HG03442 (cell line): ENCODE measurements at regions not wholly inside any gene's neighbourhood (a gene's known extent, or its start where the extent isn't known, plus 50 kb on each side); places are given as distances from the start of the nearest gene placed in this dataset.
"Not testable (repeated sequence)": the region's sequence is repeated elsewhere in the genome, so short reads cannot be mapped to it uniquely, and the experiment has no call there.

Source experiments
- ATAC-seq: cut with Tn5 transposase; IDR thresholded peaks from one replicate; pipeline ENCODE4 v1.9.1; 2021; ENCODE audit warnings: mild to moderate bottlenecking, moderate library complexity; ENCODE audit not compliant: unreplicated experiment

DNA sequence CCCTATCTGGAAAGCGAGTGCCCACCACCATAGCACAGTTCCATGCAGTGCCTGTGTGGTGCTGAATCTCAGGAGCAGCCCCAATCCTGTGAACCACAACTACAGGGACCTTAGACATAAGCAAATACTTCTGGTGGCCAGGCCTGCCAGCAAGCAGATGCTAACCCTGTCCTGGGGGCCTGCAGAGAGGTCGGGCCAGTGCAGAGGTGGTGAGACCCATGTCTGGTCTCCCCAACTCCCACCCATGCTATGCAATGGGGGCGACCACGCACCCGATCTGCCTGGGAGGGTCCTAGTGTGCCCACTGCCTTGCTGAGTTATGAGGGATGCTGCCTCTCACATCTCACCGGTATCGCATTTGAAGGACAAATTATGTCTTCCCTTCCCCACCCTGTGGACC, 151.6 kb upstream of the ZNF337 start:
- ATAC-seq = no peak

DNA sequence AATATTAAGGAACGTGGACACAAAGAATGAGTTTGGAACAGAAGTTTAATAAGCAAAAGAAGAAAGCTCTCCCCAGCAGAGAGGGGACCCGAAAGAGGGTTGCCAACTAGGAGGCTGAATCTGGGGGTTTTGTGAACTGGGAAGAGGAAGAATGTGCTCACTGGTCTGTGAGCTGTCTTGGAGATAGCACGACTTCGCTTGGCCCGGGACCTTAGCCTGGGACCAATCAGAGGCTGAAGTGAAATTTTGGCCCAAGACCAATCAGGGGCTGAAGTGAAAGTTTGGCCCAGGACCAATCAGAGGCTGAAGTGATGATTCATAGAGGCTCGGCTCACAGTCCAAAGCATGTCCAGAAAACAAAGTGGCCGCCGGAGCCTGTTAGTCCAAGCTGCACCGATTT, 148.0 kb upstream of the ZNF337 start:
- not testable (repeated sequence) for ATAC-seq

DNA sequence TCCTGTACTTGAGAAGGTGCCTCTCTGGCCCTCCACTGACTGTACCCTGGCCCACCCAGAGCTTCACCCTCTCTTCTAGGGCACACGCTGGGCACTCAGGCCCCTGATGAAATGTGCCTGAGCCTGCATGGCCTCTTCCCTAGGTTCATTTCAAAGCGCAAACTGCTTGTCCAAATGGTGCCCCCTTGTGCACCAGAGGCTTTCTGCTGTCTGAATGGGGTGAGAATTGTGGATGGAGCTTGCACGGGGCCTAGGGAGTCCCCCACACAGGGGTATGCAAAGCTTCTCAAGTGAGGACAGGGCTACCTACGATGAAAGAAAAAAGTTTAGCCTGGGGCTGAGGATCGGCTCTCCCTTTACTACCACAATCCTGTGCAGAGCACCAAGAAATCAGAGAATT, 116.9 kb upstream of the ZNF337 start:
- not testable (repeated sequence) for ATAC-seq

DNA sequence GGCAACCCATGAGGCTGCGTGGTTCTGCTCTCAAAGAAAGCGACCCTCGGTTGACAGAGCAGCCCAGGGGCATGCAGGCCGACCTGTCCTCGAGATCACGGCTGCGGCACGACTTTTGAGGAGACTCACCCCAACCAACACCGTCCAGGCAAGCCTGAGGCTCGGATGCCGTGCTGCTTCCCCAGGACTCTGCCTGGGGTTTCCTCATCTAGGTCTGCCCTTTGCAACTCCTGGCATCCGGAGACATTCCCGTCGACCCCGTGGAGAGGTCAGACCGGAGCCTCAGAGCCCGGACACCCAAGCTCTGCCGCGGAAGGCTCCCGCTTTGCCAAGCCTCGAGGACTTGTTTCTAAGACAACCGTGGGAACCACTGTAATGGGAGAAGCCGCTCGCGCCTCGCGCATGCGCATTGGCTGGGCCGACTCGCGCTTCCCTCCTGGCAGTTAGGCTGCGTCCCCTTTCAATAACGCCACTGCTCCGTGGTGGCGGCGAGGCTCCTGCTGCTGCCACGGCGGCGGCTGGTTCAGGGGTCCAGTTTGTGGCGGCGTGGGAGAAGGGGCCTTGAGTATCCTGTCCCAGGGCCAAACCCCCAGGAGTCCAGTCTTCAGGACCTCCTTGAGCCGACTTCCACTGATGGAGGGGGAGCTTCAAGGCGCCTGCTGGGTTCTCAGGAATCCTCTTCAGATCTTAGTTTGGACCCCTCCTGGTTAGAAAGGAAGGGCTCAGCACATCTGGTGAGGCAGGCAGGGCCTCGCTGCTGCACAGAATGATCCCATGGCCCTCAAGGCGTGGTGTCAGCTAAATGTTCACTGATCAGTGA, 101.7 kb upstream of the ZNF337 start:
- ATAC-seq = not testable (repeated sequence)

DNA sequence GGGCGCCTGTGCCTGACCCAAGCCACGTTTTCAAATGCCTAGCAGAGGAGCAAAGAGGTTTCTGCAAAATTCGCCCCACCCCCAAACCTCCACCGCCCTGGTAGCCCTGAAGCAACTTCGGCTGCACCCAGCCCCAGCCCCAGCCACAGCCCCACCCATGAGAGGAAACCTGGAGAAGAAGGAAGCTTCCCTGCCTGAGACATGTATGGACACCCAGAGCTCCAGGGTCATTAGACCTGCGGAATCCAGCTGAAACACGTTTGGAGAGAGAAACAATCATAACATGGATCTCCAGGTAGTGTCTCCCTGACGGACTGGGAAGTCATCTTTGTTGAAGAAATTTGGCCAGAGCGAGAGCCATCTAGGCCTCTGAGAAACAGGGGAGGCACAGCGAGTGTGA, 100.4 kb upstream of the ZNF337 start:
- not testable (repeated sequence) for ATAC-seq

DNA sequence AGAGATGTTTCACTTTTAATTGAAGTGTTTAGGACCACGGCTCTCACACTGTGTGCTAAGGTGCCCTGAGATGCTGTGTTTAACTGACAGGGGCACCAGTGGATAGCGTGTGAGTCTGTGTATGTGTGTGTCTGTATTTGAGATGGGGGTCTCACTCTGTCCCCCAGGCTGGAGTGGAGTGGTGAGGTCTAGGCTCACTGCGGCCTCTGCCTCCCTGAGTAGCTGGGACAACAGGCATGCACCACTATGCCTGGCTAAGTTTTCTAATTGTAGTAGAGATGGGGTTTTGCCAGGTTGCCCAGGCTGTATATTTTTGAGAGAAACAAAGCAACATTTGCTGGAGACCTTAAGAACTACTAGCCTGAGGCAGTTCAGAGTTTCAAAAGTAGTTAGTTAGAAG, 80.6 kb upstream of the ZNF337 start:
- not testable (repeated sequence) for ATAC-seq

DNA sequence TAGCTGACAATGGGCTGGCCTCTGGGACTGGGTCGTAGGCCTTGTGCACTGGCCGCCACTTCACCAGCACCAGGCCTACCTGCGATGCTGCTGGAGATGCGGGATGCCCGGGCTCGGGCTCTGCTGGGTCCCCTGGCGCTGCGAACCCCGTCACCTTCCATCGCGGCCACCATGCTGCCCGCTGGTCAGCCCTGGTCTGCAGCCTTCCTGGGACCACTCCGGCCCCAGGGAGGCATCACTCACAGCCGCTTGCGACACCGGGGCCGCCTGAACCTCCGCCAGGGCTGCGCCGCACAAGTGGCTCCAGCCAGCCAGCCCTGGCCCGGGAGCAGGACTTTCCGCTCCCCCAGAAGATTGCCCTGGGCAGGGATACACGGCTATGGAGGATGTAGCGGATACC, 78.1 kb upstream of the ZNF337 start:
- not testable (repeated sequence) for ATAC-seq

DNA sequence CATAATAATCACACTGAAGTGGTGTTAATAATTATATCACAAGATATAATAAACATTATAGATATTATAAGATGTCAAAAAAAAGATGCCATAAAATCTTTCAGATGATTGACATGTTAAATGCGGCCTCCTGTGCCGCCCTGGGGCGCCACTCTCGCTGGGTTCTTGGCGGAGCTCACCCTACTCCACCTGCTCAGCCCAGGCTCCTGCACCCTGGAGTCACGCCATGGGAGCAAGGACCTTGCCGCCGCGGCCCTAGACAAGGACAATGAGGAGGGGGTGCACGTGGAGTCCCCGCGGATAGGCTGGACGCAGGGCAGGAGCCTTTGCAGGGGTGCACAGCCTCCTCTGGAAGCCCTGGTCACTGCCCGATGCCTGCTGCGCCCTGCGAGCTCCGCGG, 77.5 kb upstream of the ZNF337 start:
- not testable (repeated sequence) for ATAC-seq

DNA sequence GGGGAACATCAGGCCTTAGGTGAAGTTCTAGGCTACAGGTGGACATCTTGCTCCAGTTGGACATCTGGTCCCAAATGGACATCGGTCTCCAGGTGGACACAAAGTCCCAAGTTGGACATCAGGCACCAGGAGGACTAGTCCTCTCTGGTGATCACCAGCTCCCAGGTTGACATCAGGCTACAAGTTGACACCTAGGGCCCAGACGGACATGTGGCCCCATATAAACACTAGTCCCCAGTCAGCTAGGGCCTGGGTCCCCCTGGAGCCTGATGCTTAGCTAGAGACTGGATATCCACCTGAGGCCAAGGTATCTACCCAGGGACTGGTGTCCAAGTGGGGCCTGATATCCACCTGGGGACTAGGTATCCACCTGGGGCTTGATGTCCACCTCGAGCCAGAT, 75.8 kb upstream of the ZNF337 start:
- ATAC-seq = not testable (repeated sequence)

DNA sequence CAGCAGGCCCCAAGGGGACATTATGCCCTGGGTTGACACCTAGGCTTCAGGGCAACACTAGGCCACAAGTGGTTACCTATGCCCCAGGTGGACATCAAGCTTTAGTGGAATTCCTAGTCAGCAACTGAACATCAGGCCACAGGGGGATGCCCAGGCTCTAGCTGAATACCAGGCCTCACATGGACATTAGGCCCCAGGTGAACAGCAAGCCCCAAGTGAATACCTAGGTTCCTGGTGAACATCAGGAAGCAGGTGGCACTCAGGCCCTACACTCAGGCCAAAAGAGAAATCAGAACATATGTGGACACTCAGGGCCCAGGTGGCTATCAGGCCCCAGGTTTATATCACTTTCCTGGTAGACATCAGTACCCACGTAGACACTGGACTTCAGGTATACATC, 75.2 kb upstream of the ZNF337 start:
- not testable (repeated sequence) for ATAC-seq

DNA sequence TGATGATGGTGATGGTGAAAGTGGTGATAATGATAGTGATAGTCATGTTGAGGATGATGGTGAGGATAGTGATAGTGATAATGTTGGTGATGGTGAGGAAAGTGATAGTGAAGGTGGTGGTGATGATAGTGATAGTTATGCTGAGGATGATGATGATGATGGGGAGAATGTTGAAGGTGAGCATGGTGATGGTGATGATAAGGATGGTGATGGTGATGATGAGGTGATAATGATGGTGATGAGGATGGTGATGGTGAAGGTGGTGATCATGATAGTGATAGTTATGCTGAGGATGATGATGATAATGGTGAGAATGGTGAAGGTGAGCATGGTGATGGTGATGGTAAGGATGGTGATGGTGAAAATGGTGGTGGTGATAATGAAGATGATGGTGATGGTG, 64.9 kb upstream of the ZNF337 start:
- no peak for ATAC-seq

DNA sequence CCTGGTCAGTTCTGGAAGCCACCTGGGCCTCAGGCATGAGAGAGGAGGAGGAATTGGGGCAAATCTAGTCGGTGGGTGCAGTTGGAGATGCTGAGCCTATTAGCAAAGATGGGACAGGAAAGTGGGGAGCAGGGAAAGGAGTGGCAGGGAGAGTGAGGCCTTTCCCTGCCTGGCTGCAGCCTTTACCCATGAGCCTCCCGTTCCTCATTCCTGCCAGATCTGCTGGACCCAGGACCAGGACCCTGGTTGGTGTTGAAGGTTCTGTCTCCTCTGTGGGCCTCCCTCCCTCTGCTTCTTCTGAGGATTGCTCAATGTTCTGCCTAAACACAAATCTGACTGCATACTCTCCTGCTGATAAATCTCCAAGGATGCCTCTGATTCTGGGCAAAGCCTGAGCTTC, 64.4 kb upstream of the ZNF337 start:
- ATAC-seq = not testable (repeated sequence)

DNA sequence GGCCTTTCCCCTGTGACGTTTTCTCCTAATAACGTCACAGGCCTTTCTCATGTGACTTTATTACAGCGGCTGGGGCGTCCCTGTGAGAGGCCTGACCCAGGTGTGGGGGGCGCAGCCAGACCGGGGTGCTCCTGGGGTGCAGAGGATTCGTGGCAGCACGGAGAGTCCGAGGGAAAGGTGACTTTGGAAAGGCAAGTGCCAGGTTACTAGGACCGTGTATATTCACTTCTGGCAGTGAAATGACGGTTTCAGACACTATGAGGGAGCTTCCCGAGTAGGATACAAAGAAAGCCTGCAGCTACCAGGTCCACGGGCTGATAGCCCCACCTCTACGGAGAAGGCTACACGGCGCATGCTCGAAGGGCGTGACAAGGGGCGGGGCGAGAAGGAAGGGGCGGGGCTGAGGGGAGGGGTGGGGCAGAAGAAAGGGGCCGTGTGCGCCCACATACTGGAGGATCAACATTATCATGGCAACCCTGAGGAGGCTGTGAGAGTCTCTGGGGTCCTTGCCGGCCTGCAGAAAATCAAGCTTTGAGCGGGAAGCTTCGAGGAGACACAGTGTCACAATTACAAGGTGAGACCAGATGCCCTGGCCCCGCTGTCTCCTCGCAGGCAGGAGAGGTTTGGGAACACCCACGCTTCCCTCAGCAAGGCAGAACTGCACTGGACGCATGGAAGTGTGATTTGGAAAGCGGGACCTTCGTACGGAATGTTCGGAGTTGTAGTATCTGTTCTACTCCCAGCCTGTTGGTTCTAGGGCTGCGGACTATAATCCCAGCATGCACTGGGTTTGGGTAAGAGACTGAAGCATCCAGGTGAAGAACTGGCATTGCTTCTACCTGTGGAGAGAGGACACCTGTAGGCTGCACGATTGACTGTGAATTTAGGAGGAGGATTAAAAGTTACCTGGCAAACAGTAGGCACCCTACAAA, 54.4 kb upstream of the ZNF337 start:
- ATAC-seq = no peak

DNA sequence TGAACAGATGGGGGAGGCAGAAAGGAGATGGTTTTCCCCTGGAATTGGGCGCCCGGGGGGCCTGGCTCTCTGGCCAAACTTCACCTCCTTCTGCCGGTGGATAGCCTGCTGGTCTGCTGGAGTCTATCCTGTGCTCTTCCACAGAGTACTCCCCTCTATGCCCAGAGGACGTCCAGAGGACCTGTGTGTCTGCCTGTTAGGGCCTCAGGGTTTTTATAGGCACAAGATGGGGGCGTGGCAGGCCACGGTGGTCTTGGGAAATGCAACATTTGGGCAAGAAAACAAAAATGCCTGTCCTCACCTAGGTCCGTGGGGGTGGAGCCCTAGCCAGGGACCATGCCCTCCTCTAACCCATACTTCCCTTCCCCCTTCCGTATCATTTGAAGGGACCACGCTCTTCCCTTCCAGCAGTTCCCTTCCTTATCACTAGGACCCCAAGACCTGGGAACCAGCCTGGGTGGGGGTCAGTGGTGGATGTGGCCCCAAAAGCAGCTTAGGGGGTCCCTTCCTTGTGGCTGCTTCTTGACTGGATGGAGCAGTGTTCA, 53.6 kb upstream of the ZNF337 start:
- no peak for ATAC-seq

DNA sequence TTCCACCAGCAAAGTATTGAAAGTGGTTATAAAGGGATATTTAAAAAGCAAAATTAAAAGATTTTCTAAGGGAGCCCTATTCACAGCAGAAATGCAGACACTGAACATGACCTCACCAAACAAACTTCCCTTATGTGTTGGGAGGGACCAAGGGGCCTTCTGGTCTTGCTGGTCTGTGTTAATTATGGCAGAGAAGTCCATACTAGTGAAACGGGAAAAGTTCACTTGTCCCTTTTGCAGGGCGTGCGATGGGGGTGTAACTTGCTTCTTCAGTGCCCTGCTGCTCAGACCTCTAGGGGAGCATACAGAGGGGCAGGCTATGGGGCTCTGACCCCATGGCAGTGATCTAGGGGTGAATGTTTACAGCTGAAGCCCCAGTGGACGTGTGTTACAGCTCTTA, 53.0 kb upstream of the ZNF337 start:
- no peak for ATAC-seq
